RWPE1 (cell line): ENCODE measurements at regions not wholly inside any gene's neighbourhood (a gene's known extent, or its start where the extent isn't known, plus 50 kb on each side); places are given as distances from the start of the nearest gene placed in this dataset.

ENCODE experiments used
- CTCF ChIA-PET: fragments of 350-600 bp; sonication (Branson Sonifier 250); formaldehyde crosslinking; extraction: SDS; loops from one replicate; lab custom pipeline; 2021; lab: Yijun Ruan, JAX
- POLR2A ChIA-PET: fragments of 400-600 bp; formaldehyde crosslinking; extraction: SDS; loops from one replicate; lab custom pipeline; 2020; ENCODE audit warnings: antibody characterized with exemption; ENCODE audit not compliant: low non-redundant PET; lab: Yijun Ruan, JAX
- DNase-seq: peaks from one replicate; pipeline ENCODE4 v3.0.0; 2012; ENCODE audit warnings: low spot score
- H3K27ac ChIP-seq: fragments of 450-650 bp; 2 replicates; pipeline ENCODE4 v1.5.1; 2017
- TF ChIP-seq, protein P1 (sequence below): fragments of 450-650 bp; conservative IDR thresholded peaks from 2 replicates; pipeline ENCODE4 v1.5.1; 2017; ENCODE audit warnings: low read depth, mild to moderate bottlenecking

DNA sequence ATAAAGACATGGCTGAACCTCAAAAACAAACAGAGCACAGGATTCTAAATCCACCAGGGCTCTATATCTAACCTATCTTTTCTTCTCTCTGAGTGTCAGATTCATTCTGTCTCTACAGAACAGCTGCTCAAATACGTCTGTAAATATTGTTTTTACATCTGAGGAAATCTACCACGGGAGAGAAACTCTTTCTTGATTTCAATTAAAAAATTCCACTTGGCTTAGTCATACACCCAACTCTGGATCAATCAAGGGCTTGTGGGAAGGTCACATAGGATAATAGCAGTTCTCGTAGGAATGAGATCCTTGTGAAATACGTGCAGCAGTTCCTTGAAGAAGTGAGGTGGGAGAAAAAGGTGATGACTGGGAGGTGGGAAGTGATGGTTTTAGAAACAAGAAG is 1355.7 kb upstream of the ADGRL2 start:
- CTCF ChIA-PET, result no interaction called here
- H3K27ac ChIP-seq, result no peak overlapping the region
- POLR2A ChIA-PET, result no interaction called here
- peak; percentile 4 for DNase-seq
- TF ChIP-seq, protein P1, sequence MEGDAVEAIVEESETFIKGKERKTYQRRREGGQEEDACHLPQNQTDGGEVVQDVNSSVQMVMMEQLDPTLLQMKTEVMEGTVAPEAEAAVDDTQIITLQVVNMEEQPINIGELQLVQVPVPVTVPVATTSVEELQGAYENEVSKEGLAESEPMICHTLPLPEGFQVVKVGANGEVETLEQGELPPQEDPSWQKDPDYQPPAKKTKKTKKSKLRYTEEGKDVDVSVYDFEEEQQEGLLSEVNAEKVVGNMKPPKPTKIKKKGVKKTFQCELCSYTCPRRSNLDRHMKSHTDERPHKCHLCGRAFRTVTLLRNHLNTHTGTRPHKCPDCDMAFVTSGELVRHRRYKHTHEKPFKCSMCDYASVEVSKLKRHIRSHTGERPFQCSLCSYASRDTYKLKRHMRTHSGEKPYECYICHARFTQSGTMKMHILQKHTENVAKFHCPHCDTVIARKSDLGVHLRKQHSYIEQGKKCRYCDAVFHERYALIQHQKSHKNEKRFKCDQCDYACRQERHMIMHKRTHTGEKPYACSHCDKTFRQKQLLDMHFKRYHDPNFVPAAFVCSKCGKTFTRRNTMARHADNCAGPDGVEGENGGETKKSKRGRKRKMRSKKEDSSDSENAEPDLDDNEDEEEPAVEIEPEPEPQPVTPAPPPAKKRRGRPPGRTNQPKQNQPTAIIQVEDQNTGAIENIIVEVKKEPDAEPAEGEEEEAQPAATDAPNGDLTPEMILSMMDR, result no peak

DNA sequence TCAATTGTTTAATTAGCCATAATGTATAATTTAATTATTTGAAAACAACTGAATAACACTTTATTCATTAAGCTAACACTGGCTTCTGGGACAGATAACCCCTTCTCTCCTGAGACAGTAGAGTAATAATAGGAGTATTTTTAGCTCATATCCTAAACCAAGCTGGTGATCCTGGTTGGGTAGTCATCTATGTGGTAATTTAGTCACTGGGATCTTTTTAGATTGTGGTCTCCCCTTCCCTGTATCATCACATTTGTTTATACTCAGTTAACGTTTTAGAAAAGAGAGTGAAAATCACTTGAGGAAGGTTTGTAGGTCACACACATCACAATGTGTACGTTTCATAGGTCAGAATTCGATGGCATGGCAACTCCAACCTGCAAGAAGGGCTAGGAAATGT is 1356.6 kb upstream of the ADGRL2 start:
- POLR2A ChIA-PET, result no interaction called here
- DNase-seq, result no peak
- CTCF ChIA-PET, result interaction anchor here (0.6 kb wide), 1 partner anchor 77 kb away, joined by 3 read pairs; no protein-coding TSS in a partner anchor

DNA sequence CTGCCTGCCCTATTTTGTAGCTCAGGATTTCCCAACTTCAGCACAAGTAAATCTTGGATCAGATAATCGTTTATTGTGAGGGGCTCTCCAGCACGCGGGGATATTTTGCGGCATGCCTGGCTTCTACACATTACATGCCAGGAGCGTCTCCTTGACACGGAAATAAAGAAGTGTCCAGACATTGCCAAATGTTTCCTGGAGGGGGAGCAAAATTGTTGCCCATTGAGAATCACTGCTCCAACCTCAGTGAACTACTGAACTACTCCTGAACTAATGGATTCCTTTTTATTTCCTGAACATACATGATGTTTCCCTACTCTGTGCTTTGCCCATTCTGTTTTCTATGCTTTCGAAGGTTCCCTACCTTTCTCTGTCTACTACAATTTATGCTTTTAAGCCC is 1359.1 kb upstream of the ADGRL2 start:
- POLR2A ChIA-PET, result no interaction called here

More for the DNA sequence above, 1356.6 kb upstream of the ADGRL2 start:
- TF ChIP-seq, protein P1, result no peak
- no peak overlapping the region for H3K27ac ChIP-seq

DNA sequence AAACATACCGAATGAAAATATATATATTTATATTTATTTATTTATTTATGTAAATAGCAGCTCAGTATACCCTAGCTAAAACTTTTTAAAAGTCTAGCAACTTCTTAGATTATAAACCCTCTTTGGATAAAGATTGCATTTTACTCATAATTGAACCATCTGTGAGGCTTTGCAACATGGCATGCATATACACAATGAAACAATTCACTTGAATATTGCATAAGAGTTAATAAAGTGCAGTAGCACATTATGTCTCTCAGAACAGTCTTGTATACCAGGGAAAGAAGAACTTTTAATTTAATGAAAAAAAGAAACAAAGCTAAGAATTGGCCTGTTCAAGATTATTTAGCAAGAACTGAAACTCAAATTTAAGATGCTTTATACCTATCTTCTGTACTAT is 1363.9 kb upstream of the ADGRL2 start:
- POLR2A ChIA-PET, result no interaction called here
- no peak overlapping the region for H3K27ac ChIP-seq
- TF ChIP-seq, protein P1, result no peak
- DNase-seq, result no peak
- CTCF ChIA-PET, result no interaction called here

More for the DNA sequence above, 1359.1 kb upstream of the ADGRL2 start:
- no peak for DNase-seq
- H3K27ac ChIP-seq, result no peak overlapping the region
- CTCF ChIA-PET, result no interaction called here
- TF ChIP-seq, protein P1, result no peak

DNA sequence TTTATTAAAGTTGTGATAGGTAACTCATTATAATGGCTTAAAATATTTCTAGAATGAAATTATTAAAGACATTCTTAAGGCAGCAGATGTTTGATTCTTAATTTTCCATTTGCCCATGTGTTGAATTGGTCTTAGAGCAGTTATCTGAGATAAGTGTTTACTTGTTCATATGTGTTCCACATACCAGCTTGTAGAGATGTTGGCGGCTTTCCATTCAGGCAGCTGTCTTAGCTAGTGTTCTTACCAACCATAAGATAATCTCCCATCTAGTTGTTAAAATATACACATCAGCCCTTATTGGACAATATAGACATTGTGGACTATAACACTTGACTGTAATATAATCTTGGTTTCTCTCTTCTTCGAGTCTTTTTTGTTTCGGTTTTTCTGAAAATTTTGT is 1372.9 kb upstream of the ADGRL2 start:
- DNase-seq, result no peak
- CTCF ChIA-PET, result no interaction called here
- H3K27ac ChIP-seq, result no peak overlapping the region
- POLR2A ChIA-PET, result no interaction called here
- TF ChIP-seq, protein P1, result no peak

DNA sequence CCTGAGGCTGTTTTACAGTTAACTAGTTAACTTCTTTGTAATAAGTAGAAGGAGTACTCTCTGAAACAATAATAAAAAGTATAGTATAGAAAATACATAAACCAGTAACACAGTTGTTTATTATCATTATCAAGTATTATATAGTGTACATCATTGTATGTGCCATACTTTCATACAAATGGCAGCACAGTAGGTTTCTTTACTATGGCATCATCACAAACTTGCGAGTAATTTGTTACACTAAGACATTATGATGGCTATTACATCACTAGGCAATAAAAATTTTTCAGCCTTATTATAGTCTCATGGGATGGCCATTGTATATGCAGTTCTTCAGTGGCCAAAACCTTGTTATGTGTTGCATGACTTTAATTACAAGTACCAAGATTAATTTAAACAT is 1376.5 kb upstream of the ADGRL2 start:
- DNase-seq, result no peak
- POLR2A ChIA-PET, result no interaction called here
- no peak overlapping the region for H3K27ac ChIP-seq
- CTCF ChIA-PET, result interaction anchor here (0.7 kb wide), 1 partner anchor 50 kb away, joined by 3 read pairs; no protein-coding TSS in a partner anchor
- TF ChIP-seq, protein P1, result no peak
